CD14-positive monocyte (primary cell): ENCODE measurements at regions not wholly inside any gene's neighbourhood (a gene's known extent, or its start where the extent isn't known, plus 50 kb on each side); places are given as distances from the start of the nearest gene placed in this dataset.

Source experiments
- DNase-seq, 3 donors: peaks; one replicate each; pipeline ENCODE4 v3.0.0-alpha.2; 2011 to 2022
- H2AFZ ChIP-seq: 2 replicates; pipeline ENCODE4 v1.6.0; 2012; ENCODE audit warnings: mild to moderate bottlenecking, low read depth, low read length, inconsistent platforms; ENCODE audit not compliant: insufficient read depth, poor library complexity, severe bottlenecking
- H3K27ac ChIP-seq, 2 donors: 1 replicate in 1 of 2; 2 replicates in 1 of 2; pipeline ENCODE4 v1.5.1; 2012 to 2013; ENCODE audit warnings: low read length in 2 of 2, control low read depth in 1 of 2, inconsistent platforms in 1 of 2, low read depth in 1 of 2, mild to moderate bottlenecking in 1 of 2
- H3K27me3 ChIP-seq, 2 donors: one replicate each; pipeline versions ENCODE4 v1.6.0 to v1.6.1; 2011 to 2013; ENCODE audit warnings: low read length in 2 of 2; ENCODE audit not compliant: control insufficient read depth in 2 of 2, insufficient read depth in 2 of 2
- H3K36me3 ChIP-seq, 2 donors: replicated peaks in 1 of 2; 1 replicate in 1 of 2; 2 replicates in 1 of 2; pipeline versions ENCODE4 v1.5.1 to v1.6.1; 2012 to 2013; ENCODE audit warnings: low read length in 2 of 2, control low read depth in 1 of 2, inconsistent platforms in 1 of 2, mild to moderate bottlenecking in 1 of 2; ENCODE audit not compliant: insufficient read depth in 2 of 2, control insufficient read depth in 1 of 2
- H3K4me1 ChIP-seq, 2 donors: 1 replicate in 1 of 2; 2 replicates in 1 of 2; pipeline versions ENCODE4 v1.5.1 to v1.6.1; 2012 to 2013; ENCODE audit warnings: low read length in 2 of 2, control low read depth in 1 of 2, inconsistent platforms in 1 of 2, mild to moderate bottlenecking in 1 of 2, moderate library complexity in 1 of 2; ENCODE audit not compliant: insufficient read depth in 2 of 2, control insufficient read depth in 1 of 2
- H3K4me2 ChIP-seq: replicated peaks from 2 replicates; pipeline ENCODE3; 2012; ENCODE audit warnings: low read length, moderate library complexity, mild to moderate bottlenecking; ENCODE audit not compliant: poor library complexity, severe bottlenecking; ENCODE audit errors: extremely low read depth
- H3K4me3 ChIP-seq, 3 experiments: fragments of 200-600 bp in 1 of 3; sonication (generic) in 1 of 3; replicated peaks in 1 of 3; 1 replicate in 2 of 3; 2 replicates in 1 of 3; pipeline ENCODE4 v1.5.1; 2011 to 2013; ENCODE audit warnings: low read length in 3 of 3, mild to moderate bottlenecking in 3 of 3, control low read depth in 2 of 3, low read depth in 2 of 3, inconsistent platforms in 1 of 3, moderate library complexity in 1 of 3
- H3K79me2 ChIP-seq: 2 replicates; pipeline ENCODE4 v1.6.0; 2012; ENCODE audit warnings: mild to moderate bottlenecking, control low read depth, inconsistent platforms, low read length, moderate library complexity; ENCODE audit not compliant: insufficient read depth
- H3K9ac ChIP-seq: 2 replicates; pipeline ENCODE4 v1.6.0; 2017; ENCODE audit warnings: low read length, mild to moderate bottlenecking; ENCODE audit not compliant: insufficient read depth, poor library complexity, severe bottlenecking
- H3K9me3 ChIP-seq, 2 donors: replicated peaks in 1 of 2; 1 replicate in 1 of 2; 2 replicates in 1 of 2; pipeline versions ENCODE4 v1.5.1 to v1.6.1; 2012 to 2013; ENCODE audit warnings: low read length in 2 of 2, control low read depth in 1 of 2; ENCODE audit not compliant: control insufficient read depth in 1 of 2, insufficient read depth in 1 of 2
- H4K20me1 ChIP-seq: 2 replicates; pipeline ENCODE4 v1.6.0; 2012; ENCODE audit warnings: mild to moderate bottlenecking, low read length, control low read depth, moderate library complexity; ENCODE audit not compliant: insufficient read depth
- H3K27ac Mint-ChIP-seq, 7 donors: one replicate each; pipeline ENCODE4 v1.8.0; 2020; ENCODE audit warnings: mild to moderate bottlenecking in 7 of 7, mixed read lengths in 7 of 7, moderate library complexity in 6 of 7, inconsistent platforms in 2 of 7
- H3K27me3 Mint-ChIP-seq, 3 donors: one replicate each; pipeline ENCODE4 v1.8.0; 2021 to 2022; ENCODE audit warnings: low read depth in 3 of 3, mild to moderate bottlenecking in 3 of 3, mixed read lengths in 3 of 3, moderate library complexity in 3 of 3, inconsistent platforms in 1 of 3
- H3K36me3 Mint-ChIP-seq, 2 donors: one replicate each; pipeline ENCODE4 v1.8.0; 2020; ENCODE audit warnings: mixed read lengths in 2 of 2, inconsistent platforms in 1 of 2, mild to moderate bottlenecking in 1 of 2
- H3K4me1 Mint-ChIP-seq: one replicate; pipeline ENCODE4 v1.8.0; 2020; ENCODE audit warnings: mild to moderate bottlenecking, mixed read lengths
- H3K4me3 Mint-ChIP-seq, 2 donors: one replicate each; pipeline ENCODE4 v1.8.0; 2020; ENCODE audit warnings: mild to moderate bottlenecking in 2 of 2, mixed read lengths in 2 of 2, moderate library complexity in 1 of 2
- H3K9me3 Mint-ChIP-seq, 7 donors: one replicate each; pipeline ENCODE4 v1.8.0; 2020 to 2022; ENCODE audit warnings: mixed read lengths in 7 of 7, mild to moderate bottlenecking in 6 of 7, moderate library complexity in 6 of 7, inconsistent platforms in 2 of 7
- WGBS: methylation state at CpG from one replicate; pipeline ENCODE4 v1.1.5; 2013; ENCODE audit warnings: missing lambda C conversion rate; ENCODE audit not compliant: insufficient coverage; 5-methylcytosine and 5-hydroxymethylcytosine counted together
- intact Hi-C, 2 donors: fragments of 100-400 bp; cut with micrococcal nuclease; formaldehyde crosslinking; loops; one replicate each; pipeline versions ENCODE4 v1.15.0 to v1.15.1; 2023
- TF ChIP-seq, protein P1 (sequence below): fragments of 200-600 bp; IDR thresholded peaks from one replicate; pipeline ENCODE4 v1.8.0; 2022; ENCODE audit warnings: antibody characterized with exemption, mild to moderate bottlenecking

DNA sequence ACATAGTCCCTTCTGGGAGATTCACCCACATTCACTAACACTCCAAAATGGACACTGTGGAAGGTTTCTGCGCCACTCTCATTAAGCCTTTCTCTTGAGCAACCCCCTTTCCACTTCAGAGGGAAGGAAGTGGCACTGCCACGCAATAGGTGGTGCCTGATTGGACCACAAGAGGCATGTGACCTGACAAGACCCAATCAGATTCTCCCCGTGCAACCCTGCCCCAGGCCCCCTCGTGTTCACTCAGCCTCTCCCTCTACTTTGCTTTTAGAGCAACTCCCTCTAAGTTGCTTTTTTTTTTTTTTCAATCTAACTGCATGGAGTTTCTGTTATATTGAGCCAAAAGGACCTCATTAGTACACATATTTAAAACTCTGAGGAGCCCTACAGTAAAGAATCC, 158.0 kb downstream of the EN1 start:
- no peaks in the 10 kb centered on the region for H3K36me3 ChIP-seq
- H2AFZ ChIP-seq: no peak overlapping the region
- peaks cover 0 to 2% (median 0%) of the 10 kb centered on the region in 3 donors for H3K27me3 Mint-ChIP-seq
- no peak overlapping the region for H3K27ac ChIP-seq
- no peak overlapping the region for H3K4me3 ChIP-seq
- peaks cover 0 to 20% of the 10 kb centered on the region in 2 donors for H3K9me3 ChIP-seq
- no peak overlapping the region for H3K4me2 ChIP-seq
- no peak for DNase-seq
- H3K4me3 Mint-ChIP-seq: no peak overlapping the region
- H3K9ac ChIP-seq: no peak overlapping the region
- H3K4me1 ChIP-seq: no peaks in the 10 kb centered on the region
- no peaks in the 10 kb centered on the region for H3K36me3 Mint-ChIP-seq
- no peak overlapping the region for H3K27ac Mint-ChIP-seq
- intact Hi-C loops: no loop called here
- TF ChIP-seq, protein P1, sequence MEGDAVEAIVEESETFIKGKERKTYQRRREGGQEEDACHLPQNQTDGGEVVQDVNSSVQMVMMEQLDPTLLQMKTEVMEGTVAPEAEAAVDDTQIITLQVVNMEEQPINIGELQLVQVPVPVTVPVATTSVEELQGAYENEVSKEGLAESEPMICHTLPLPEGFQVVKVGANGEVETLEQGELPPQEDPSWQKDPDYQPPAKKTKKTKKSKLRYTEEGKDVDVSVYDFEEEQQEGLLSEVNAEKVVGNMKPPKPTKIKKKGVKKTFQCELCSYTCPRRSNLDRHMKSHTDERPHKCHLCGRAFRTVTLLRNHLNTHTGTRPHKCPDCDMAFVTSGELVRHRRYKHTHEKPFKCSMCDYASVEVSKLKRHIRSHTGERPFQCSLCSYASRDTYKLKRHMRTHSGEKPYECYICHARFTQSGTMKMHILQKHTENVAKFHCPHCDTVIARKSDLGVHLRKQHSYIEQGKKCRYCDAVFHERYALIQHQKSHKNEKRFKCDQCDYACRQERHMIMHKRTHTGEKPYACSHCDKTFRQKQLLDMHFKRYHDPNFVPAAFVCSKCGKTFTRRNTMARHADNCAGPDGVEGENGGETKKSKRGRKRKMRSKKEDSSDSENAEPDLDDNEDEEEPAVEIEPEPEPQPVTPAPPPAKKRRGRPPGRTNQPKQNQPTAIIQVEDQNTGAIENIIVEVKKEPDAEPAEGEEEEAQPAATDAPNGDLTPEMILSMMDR: no peak
- no peaks in the 10 kb centered on the region for H4K20me1 ChIP-seq
- H3K4me1 Mint-ChIP-seq: no peaks in the 10 kb centered on the region
- WGBS: 65% methylated on average over 3 of the region's 4 CpGs
- no peaks in the 10 kb centered on the region for H3K27me3 ChIP-seq
- H3K9me3 Mint-ChIP-seq: peaks cover 0 to 14% (median 8%) of the 10 kb centered on the region in 7 donors
- H3K79me2 ChIP-seq: no peaks in the 10 kb centered on the region

DNA sequence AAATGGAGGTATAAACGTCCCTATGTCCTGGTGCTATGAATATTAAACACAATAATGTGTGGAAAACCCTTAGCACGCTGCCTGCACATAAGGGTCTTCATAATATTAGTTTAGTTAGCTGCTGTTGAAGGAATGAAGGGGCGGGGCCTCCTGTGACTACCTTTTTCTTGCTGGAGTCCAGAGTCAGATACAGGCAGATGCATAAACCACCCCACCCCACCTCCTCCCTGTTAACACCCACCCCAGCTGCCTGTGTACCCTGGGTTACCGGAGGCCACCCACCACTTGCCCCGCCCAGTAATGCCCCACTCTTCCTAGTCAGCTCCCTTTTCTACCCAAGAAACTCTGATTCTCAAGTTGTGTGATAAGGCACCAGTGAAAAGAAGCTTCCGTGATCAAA, 158.4 kb downstream of the EN1 start:
- no peaks in the 10 kb centered on the region for H3K4me1 ChIP-seq
- H3K27ac ChIP-seq: no peak overlapping the region
- Mint-ChIP-seq H3K4me3 (no peak overlapping the region), H3K9me3 (peaks cover 0 to 14% (median 8%) of the 10 kb centered on the region in 7 donors), H3K27ac (no peak overlapping the region), H3K4me1 (no peaks in the 10 kb centered on the region), H3K27me3 (peaks cover 0 to 2% (median 0%) of the 10 kb centered on the region in 3 donors), H3K36me3 (no peaks in the 10 kb centered on the region)
- WGBS: no CpG with 5 or more reads among the region's 6 CpGs
- peaks cover 0 to 20% of the 10 kb centered on the region in 2 donors for H3K9me3 ChIP-seq
- no peaks in the 10 kb centered on the region for H3K79me2 ChIP-seq
- no peaks in the 10 kb centered on the region for H3K36me3 ChIP-seq
- no peaks in the 10 kb centered on the region for H3K27me3 ChIP-seq
- no peak overlapping the region for H3K4me2 ChIP-seq
- no peaks in the 10 kb centered on the region for H4K20me1 ChIP-seq
- TF ChIP-seq, protein P1: no peak
- no peak for DNase-seq
- H3K4me3 ChIP-seq: no peak overlapping the region
- no peak overlapping the region for H3K9ac ChIP-seq
- H2AFZ ChIP-seq: no peak overlapping the region
- intact Hi-C loops: no loop called here
